NCI-H774 (cell line): ENCODE measurements at regions not wholly inside any gene's neighbourhood (a gene's known extent, or its start where the extent isn't known, plus 50 kb on each side); places are given as distances from the start of the nearest gene placed in this dataset.
"Not testable (repeated sequence)": the region's sequence is repeated elsewhere in the genome, so short reads cannot be mapped to it uniquely, and the experiment has no call there.

Source experiments
- DNase-seq: peaks from one replicate; lab custom pipeline; 2025; lab: John Stamatoyannopoulos, UW

GRCh38 chr18:62442391-62442790, 80.4 kb upstream of the ZCCHC2 start:
- no peak for DNase-seq

GRCh38 chr18:62445386-62445917, 77.4 kb upstream of the ZCCHC2 start:
- DNase-seq: no peak

GRCh38 chr18:62446511-62446910, 76.3 kb upstream of the ZCCHC2 start:
- no peak for DNase-seq

GRCh38 chr18:62447652-62448051, 75.2 kb upstream of the ZCCHC2 start:
- DNase-seq: no peak

GRCh38 chr18:62448426-62448825, 74.4 kb upstream of the ZCCHC2 start:
- DNase-seq: no peak

GRCh38 chr18:62449490-62450104, 73.2 kb upstream of the ZCCHC2 start:
- no peak for DNase-seq

- no peak for DNase-seq
These were observed 72.7 kb upstream of the ZCCHC2 start for GRCh38 chr18:62450175-62450545.

- peak; percentile 21 for DNase-seq
These were observed 72.0 kb upstream of the ZCCHC2 start for GRCh38 chr18:62450546-62451410.

- no peak for DNase-seq
These were observed 70.5 kb upstream of the ZCCHC2 start for GRCh38 chr18:62452280-62452831.

- DNase-seq: no peak
These were observed 69.0 kb upstream of the ZCCHC2 start for GRCh38 chr18:62453864-62454263.

- DNase-seq: no peak
These were observed 68.3 kb upstream of the ZCCHC2 start for GRCh38 chr18:62454527-62454926.

GRCh38 chr18:62455222-62455621, 67.6 kb upstream of the ZCCHC2 start:
- DNase-seq: no peak

GRCh38 chr18:62457877-62458276, 64.9 kb upstream of the ZCCHC2 start:
- no peak for DNase-seq

- no peak for DNase-seq
These were observed 64.5 kb upstream of the ZCCHC2 start for GRCh38 chr18:62458346-62458745.

- DNase-seq: no peak
These were observed 63.7 kb upstream of the ZCCHC2 start for GRCh38 chr18:62458868-62459716.

GRCh38 chr18:62460851-62461300, 61.9 kb upstream of the ZCCHC2 start:
- DNase-seq: no peak

- DNase-seq: no peak
These were observed 61.2 kb upstream of the ZCCHC2 start for GRCh38 chr18:62461591-62461990.

GRCh38 chr18:62464266-62464665, 58.6 kb upstream of the ZCCHC2 start:
- no peak for DNase-seq

- DNase-seq: not testable (repeated sequence)
These were observed 53.7 kb upstream of the ZCCHC2 start for GRCh38 chr18:62469131-62469530.
